ENCODE measurements at regions not wholly inside any gene's neighbourhood (a gene's known extent, or its start where the extent isn't known, plus 50 kb on each side); places are given as distances from the start of the nearest gene placed in this dataset.

DNA sequence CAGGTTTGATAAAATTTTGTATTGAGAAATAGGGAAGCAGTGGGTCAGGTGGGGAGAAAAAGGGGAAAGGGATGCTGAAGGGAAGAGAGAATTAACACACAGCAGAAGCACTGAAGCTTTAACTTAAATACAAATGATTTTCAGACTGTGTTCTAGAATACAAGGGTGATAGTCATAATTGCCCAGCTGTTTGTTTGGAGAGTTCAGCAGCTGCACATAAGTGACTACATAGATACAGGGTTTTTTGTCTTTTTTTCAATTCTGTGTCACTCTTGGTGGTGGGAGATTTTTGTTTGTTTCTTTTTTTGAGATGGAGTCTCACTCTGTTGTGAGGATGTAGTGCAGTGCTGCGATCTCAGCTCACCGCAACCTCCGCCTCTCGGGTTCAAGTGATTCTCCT lies 590.4 kb upstream of the SEMA6A start:
- Histone ChIP-seq H3K9me3 (replicated peaks; ENCODE audit: insufficient read depth, low read length) (no peaks in the 10 kb centered on the region), H3K79me2 (ENCODE audit: low read length) (no peaks in the 10 kb centered on the region), H3K4me1 (ENCODE audit: low read length) (no peaks in the 10 kb centered on the region), H3K27me3 (replicated peaks; ENCODE audit: insufficient read depth, low read length) (no peaks in the 10 kb centered on the region), H3K9me2 (replicated peaks; ENCODE audit: insufficient read depth, low read length) (no peaks in the 10 kb centered on the region), H3K4me3 (ENCODE audit: low read length) (no peak overlapping the region), H4K20me1 (ENCODE audit: insufficient read depth, low read length) (no peaks in the 10 kb centered on the region), H3K9ac (ENCODE audit: low read length) (no peak overlapping the region), H3K27ac (ENCODE audit: low read length) (no peak overlapping the region), H3F3A (ENCODE audit: insufficient read depth, low read length) (no peaks in the 10 kb centered on the region), H3K4me2 (ENCODE audit: low read depth, low read length) (no peak overlapping the region), H3K36me3 (replicated peaks; ENCODE audit: insufficient read depth, low read length) (no peaks in the 10 kb centered on the region), H2AFZ (ENCODE audit: low read length) (no peak overlapping the region)
- no peak for TF ChIP-seq EZH2 (optimal IDR thresholded peaks at IDR 0.05; ENCODE audit: low read depth, low read length)
- TF ChIP-seq, protein P1, sequence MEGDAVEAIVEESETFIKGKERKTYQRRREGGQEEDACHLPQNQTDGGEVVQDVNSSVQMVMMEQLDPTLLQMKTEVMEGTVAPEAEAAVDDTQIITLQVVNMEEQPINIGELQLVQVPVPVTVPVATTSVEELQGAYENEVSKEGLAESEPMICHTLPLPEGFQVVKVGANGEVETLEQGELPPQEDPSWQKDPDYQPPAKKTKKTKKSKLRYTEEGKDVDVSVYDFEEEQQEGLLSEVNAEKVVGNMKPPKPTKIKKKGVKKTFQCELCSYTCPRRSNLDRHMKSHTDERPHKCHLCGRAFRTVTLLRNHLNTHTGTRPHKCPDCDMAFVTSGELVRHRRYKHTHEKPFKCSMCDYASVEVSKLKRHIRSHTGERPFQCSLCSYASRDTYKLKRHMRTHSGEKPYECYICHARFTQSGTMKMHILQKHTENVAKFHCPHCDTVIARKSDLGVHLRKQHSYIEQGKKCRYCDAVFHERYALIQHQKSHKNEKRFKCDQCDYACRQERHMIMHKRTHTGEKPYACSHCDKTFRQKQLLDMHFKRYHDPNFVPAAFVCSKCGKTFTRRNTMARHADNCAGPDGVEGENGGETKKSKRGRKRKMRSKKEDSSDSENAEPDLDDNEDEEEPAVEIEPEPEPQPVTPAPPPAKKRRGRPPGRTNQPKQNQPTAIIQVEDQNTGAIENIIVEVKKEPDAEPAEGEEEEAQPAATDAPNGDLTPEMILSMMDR (IDR thresholded peaks at IDR 0.05; ENCODE audit: low read length): no peak
- TF ChIP-seq EZH2phosphoT487 (IDR thresholded peaks at IDR 0.05; ENCODE audit: low read length): no peak
- no peak for DNase-seq

DNA sequence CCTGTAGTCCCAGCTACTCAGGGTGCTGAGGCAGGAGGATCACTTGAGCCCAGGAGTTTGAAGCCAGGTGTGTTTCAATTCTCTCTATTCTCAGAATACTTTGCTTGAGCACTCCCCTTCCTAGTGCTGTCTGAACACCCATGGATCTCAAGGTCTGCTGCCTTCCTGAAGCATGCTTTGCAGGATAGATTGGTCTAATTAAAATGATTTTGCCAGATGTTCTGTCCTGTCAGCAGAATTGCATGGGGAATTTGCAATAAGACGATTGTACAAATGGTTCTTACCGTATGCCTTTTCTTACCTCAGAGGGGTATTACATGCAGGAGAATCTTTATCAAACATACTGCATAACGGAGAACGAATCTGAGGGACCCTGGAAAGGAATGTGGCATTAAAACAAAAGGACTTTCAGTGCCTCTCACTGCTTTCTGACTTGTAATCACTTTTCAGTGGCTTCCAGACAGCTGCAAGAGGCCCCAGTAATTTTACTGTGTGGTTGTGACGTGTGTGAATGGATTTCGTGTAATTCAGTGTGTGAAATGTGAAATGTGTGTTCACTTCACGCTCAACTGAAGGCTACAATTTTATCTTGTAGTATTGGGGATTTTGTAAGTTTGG lies 587.2 kb upstream of the SEMA6A start:
- Histone ChIP-seq H3K4me2 (ENCODE audit: low read depth, low read length) (no peak overlapping the region), H4K20me1 (ENCODE audit: insufficient read depth, low read length) (no peaks in the 10 kb centered on the region), H3K9me2 (replicated peaks; ENCODE audit: insufficient read depth, low read length) (no peaks in the 10 kb centered on the region), H3K9ac (ENCODE audit: low read length) (no peak overlapping the region), H3K36me3 (replicated peaks; ENCODE audit: insufficient read depth, low read length) (no peaks in the 10 kb centered on the region), H3K9me3 (replicated peaks; ENCODE audit: insufficient read depth, low read length) (no peaks in the 10 kb centered on the region), H3K27me3 (replicated peaks; ENCODE audit: insufficient read depth, low read length) (no peaks in the 10 kb centered on the region), H3K4me3 (ENCODE audit: low read length) (no peak overlapping the region), H3K27ac (ENCODE audit: low read length) (no peak overlapping the region), H3K79me2 (ENCODE audit: low read length) (no peaks in the 10 kb centered on the region), H3K4me1 (ENCODE audit: low read length) (no peaks in the 10 kb centered on the region), H3F3A (ENCODE audit: insufficient read depth, low read length) (no peaks in the 10 kb centered on the region), H2AFZ (ENCODE audit: low read length) (no peak overlapping the region)
- no peak for DNase-seq
- no peak for TF ChIP-seq EZH2phosphoT487 (IDR thresholded peaks at IDR 0.05; ENCODE audit: low read length)
- TF ChIP-seq, protein P1 (IDR thresholded peaks at IDR 0.05; ENCODE audit: low read length): no peak
- TF ChIP-seq EZH2 (optimal IDR thresholded peaks at IDR 0.05; ENCODE audit: low read depth, low read length): no peak

GRCh38 chr5:117160391-117160790 lies 585.8 kb upstream of the SEMA6A start:
- H2AFZ ChIP-seq (ENCODE audit: low read length): no peak overlapping the region
- TF ChIP-seq, protein P1 (IDR thresholded peaks at IDR 0.05; ENCODE audit: low read length): no peak
- no peak for TF ChIP-seq EZH2phosphoT487 (IDR thresholded peaks at IDR 0.05; ENCODE audit: low read length)
- TF ChIP-seq EZH2 (optimal IDR thresholded peaks at IDR 0.05; ENCODE audit: low read depth, low read length): no peak
- no peaks in the 10 kb centered on the region for H3F3A ChIP-seq (ENCODE audit: insufficient read depth, low read length)
- H4K20me1 ChIP-seq (ENCODE audit: insufficient read depth, low read length): no peaks in the 10 kb centered on the region
- no peaks in the 10 kb centered on the region for H3K27me3 ChIP-seq (replicated peaks; ENCODE audit: insufficient read depth, low read length)
- no peak overlapping the region for H3K9ac ChIP-seq (ENCODE audit: low read length)
- no peaks in the 10 kb centered on the region for H3K9me3 ChIP-seq (replicated peaks; ENCODE audit: insufficient read depth, low read length)
- no peaks in the 10 kb centered on the region for H3K36me3 ChIP-seq (replicated peaks; ENCODE audit: insufficient read depth, low read length)
- no peak for DNase-seq
- no peaks in the 10 kb centered on the region for H3K79me2 ChIP-seq (ENCODE audit: low read length)
- no peak overlapping the region for H3K27ac ChIP-seq (ENCODE audit: low read length)
- no peak overlapping the region for H3K4me3 ChIP-seq (ENCODE audit: low read length)
- no peaks in the 10 kb centered on the region for H3K4me1 ChIP-seq (ENCODE audit: low read length)
- no peak overlapping the region for H3K4me2 ChIP-seq (ENCODE audit: low read depth, low read length)
- no peaks in the 10 kb centered on the region for H3K9me2 ChIP-seq (replicated peaks; ENCODE audit: insufficient read depth, low read length)
